Astrocyte (in vitro differentiated cells and primary cell): ENCODE measurements at regions not wholly inside any gene's neighbourhood (a gene's known extent, or its start where the extent isn't known, plus 50 kb on each side); places are given as distances from the start of the nearest gene placed in this dataset.

Experiments used
- EZH2 ChIP-seq: IDR thresholded peaks from 2 replicates; pipeline ENCODE4 v1.6.1; 2012; ENCODE audit warnings: mild to moderate bottlenecking, low read length, inconsistent platforms; ENCODE audit not compliant: insufficient read depth
- TF ChIP-seq, protein P1 (sequence below): IDR thresholded peaks from 2 replicates; pipeline ENCODE4 v1.5.1; 2011; ENCODE audit warnings: low read depth, mild to moderate bottlenecking, inconsistent platforms, low read length, moderate library complexity; ENCODE audit not compliant: insufficient read depth

DNA sequence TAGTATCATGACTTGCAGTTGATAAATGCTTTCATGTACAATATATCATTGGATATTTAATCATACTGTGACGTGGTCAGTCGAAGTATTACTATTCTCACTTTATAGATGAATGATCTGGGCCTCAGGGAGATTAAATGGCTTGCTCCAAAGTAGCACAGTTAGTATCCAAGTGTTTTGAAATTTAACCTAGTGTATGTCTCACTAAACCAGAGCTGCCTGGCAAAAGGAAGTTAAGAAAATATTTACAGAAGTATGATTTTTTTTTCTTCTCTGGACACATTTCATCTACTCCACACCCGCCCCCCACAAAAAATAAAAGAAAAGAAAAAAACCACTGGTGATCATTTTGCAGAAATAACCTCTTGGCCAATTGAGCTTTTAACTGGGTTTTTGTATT, 71.9 kb upstream of the CXADR start:
- TF ChIP-seq, protein P1, sequence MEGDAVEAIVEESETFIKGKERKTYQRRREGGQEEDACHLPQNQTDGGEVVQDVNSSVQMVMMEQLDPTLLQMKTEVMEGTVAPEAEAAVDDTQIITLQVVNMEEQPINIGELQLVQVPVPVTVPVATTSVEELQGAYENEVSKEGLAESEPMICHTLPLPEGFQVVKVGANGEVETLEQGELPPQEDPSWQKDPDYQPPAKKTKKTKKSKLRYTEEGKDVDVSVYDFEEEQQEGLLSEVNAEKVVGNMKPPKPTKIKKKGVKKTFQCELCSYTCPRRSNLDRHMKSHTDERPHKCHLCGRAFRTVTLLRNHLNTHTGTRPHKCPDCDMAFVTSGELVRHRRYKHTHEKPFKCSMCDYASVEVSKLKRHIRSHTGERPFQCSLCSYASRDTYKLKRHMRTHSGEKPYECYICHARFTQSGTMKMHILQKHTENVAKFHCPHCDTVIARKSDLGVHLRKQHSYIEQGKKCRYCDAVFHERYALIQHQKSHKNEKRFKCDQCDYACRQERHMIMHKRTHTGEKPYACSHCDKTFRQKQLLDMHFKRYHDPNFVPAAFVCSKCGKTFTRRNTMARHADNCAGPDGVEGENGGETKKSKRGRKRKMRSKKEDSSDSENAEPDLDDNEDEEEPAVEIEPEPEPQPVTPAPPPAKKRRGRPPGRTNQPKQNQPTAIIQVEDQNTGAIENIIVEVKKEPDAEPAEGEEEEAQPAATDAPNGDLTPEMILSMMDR = no peak
- no peak for TF ChIP-seq EZH2
